GM21526 (cell line): ENCODE measurements at regions not wholly inside any gene's neighbourhood (a gene's known extent, or its start where the extent isn't known, plus 50 kb on each side); places are given as distances from the start of the nearest gene placed in this dataset.

Experiments
- ATAC-seq: cut with Tn5 transposase; IDR thresholded peaks from one replicate; pipeline ENCODE4 v1.9.1; 2021; ENCODE audit warnings: moderate library complexity; ENCODE audit not compliant: unreplicated experiment, low FRiP score

DNA sequence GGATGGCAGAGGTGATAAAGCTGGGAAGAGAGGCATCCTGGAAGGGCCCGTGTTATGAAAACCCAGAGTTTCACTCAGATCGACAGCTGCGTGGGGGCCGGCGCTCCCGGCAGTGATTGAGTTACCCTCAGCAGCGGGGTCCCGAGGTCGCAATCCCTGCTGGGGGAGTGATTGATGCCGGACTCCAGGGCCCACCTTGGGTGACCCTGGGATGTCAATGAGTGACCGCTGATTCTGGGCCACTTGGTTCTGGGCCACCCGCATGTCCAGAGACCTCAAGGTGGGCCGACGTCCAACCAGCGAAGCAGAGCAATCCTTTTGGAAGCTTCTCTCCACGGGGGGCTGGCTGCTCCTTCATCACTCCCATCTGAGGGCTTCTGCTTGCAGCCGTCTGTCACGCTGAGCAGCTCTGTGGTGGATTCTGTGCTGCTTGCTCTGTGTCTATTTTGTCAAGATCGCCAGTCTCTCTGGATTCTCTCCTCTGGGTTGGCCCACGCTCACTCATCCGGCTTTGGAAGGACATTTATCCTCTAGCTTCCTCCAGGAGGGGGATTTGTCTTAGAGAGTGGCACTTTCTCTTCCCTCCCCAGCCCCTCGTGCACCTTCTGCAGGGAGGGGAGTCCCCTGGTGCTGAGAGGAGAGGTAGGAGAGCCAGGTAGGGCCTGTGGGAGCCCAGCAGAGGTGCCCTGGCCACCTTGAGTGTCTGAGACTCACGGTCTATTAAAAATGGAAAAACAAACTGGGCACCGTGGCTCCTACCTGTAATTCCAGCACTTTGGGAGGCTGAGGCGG lies 110.9 kb upstream of the C1orf174 start:
- ATAC-seq, result no peak

DNA sequence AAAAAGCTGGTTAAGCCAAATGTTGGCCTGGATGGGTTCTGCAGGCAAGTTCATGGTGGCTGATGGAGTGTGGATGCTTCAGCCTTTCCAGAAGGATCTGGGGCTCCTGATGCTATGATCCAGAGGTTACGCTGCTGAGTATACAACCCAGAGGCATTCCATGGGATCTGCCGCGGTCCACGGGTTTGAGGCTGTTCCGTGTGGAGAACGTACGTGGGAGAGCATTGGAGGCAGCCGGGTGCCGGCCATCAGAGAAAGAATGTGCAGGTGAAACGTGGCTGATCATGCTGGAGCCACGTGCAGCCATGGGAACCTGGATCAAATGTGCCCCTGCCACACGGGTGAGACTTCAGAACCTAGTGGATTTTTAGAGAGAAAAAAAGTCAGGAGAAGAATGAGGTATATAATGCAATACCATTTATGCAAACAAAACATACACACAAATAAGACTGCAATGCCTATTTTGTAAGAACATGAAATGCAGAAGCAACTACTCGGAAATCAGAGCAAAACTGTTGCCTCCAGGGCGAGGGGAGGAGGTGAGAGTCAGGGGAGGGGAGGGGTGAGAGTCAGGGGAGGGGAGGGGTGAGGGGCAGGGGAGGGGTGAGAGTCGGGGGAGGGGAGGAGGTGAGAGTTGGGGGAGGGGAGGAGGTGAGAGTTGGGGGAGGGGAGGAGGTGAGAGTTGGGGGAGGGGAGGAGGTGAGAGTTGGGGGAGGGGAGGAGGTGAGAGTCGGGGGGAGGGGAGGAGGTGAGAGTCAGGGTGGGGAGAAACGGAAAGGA lies 116.5 kb upstream of the C1orf174 start:
- no peak for ATAC-seq

DNA sequence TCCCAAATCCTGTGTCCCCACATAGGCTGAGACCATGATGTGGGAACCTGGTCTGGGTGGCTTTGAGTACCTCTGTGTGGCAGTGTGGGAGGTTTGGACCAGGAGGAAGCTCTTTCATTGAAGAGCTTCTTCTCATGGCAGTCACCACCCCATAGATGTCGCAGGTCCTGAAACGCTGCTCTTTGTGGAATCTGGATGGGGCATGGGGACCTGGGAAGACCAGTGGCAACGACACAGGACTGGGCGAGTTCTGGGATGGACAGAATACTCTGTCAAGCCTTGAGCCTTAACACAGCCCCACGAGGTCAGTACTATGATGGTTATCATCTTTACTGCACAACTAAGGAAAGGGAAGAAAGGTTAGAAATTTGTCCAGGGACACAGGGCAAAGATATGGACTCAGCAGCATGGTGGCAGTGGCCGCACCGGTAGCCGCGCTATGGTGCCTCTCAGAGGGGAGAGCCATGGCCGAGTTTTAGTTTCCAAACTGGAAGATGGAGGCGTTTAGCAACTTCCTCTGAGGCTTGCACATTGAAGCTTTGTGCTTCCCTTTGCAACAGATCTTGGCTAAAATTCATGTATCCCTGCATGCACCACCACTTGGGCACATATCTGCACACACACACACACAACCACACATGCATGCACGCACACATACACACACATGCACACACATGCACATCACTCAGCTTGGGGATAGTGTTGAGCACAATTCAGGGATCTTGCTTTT lies 117.7 kb upstream of the C1orf174 start:
- no peak for ATAC-seq

DNA sequence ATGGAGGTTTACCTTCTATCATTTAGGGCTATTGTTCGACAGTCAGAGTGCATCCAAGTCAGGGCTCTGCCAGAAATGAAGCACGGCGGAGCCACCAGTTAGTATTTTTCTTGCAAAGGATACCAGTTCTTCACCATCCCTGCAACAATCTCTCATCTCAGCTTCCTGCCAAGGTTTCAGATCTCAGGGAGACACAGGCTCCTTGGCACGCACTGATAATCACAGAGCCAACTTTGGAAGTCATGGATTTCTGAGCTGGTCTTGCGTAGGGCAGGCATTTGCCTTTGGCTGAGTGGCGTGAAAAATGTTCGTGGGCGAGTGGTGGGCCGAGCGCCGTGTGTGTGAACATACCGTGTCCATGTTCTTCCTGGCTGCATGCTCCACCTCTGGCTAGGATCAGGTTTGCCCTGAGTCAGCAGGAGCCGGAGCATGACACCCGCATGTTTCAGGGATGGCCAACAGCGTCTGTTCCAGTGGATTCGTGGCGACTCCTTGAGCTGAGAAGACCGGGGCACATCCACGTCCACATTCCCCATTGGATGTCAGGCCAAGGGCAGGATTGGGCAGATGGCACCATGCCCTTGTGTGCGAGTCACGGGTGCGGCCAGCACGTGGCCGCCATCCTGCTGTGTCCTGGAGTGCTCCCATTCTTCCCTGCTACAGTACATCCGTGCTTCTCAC lies 118.5 kb upstream of the C1orf174 start:
- no peak for ATAC-seq

DNA sequence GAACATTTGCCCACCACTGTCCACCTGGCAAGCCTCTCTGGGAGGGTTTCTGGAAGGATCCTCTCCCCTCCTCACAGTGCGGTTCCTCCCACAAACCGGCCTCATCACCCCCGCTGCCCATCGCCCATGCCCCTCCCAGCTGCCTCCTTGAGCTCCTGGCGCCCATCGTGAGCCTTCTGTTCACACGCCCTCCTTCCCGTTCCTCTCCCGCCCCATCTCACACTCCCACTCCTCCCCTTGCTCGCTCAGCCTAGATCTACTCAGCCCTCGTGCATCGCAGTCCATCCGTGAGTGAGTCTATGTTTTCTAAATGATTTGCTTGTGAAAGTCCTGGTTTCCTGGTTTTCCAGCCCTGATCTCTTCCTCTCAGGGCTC lies 119.1 kb upstream of the C1orf174 start:
- no peak for ATAC-seq

DNA sequence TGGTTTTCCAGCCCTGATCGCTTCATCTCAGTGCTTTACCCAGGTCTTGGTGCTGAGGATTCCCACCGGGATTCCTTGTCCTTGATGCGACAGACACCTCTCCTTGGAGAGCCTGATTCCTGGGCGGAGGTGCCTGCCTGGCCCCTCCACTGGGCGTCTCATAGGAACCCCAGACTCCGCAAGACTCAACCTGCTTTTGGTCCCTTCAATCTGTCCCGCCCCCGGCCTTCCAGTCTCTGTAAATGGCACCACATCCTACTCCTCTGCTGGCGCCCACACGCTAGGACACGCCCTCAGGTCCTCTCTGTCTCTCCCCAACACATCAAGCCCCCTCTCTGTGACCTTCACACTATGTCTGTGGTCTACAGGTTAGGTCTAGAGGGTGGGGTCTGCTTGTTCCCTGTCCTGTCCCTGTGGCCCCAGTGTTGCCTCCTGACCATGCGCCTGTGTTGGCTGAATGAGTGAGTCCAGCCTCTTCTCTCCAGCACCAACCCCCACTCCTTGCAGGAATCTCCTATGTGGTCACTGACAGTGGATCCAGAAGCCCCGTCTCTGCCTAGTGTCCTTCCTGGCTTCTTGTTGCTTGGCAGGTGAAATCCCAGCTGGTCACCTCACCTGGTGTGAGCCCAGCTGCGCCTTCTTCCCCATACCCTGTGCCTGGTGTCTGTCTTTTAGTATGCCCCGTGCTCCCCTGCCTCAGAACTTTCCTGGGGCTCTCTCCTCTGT lies 119.7 kb upstream of the C1orf174 start:
- no peak for ATAC-seq

DNA sequence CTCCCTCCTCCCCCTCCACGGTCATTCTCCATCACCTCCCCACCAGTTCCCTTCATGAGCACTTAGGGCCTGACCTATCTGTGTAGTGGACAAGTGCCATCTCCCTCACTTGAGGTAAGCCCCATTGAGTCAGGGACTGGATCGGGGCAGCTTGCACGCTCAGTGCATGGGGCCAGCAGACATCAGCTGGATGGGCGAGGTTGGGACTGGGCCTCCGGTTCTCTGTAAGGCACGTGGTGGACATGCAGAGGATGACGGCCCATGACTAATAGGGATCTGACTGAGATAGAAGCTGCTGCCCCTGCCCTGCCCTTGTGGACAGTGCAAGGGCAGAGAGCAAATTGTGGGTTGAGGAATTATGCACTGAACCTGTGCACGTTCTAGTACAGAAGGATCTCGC lies 120.4 kb upstream of the C1orf174 start:
- ATAC-seq, result no peak

DNA sequence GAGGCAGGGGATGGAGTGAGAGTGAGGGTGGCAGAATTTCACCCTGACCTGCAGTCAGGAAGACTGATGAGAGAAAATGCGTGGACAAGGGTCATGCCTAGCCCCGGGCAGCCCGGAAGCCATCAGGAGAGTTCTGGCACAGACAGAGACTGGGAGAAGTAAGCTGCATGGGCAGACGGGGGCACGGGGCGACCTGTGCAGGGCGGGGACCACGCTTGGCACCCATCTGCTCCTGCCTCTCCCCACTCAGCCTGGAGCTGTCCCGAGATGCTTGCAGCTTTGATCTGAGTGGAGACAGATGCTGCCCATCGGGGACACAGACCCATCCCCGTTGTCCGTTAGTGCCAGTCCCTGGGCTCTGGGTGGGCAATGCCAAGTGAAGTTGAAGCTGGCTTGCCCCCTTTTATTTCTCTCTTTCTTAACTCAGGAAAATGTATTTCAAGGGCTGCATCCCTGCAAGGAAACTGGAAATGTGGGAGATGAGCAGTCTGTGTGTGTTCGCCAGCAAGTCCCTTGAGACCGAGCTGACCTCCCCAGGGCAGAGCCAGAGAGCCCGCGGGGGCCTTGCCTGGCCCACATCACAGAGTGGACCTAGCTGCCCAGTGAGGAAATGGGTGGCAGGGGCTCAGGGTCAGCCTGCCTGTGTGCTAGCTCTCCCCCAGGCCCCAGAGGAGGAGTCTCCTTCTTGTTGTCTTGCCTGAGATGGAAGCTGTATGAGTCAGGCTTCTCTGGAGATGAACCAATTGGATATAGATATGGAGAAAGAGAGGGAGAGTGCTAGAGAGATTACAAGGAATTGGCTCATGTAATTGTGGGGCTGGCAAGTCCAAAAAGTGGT lies 121.3 kb upstream of the C1orf174 start:
- no peak for ATAC-seq

DNA sequence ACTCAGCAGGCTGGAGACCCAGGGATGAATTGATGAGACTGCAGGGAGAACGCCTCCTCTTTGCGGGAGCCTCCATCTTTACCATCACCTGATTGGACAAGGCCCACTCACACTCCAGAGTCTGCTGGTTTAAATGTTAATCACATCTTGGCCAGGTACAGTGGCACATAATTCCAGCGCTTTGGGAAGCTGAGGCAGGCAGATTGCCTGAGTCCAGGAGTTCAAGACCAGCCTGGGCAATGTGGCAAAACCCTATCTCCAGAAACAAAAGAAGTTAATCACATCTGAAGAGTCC lies 121.8 kb upstream of the C1orf174 start:
- no peak for ATAC-seq

DNA sequence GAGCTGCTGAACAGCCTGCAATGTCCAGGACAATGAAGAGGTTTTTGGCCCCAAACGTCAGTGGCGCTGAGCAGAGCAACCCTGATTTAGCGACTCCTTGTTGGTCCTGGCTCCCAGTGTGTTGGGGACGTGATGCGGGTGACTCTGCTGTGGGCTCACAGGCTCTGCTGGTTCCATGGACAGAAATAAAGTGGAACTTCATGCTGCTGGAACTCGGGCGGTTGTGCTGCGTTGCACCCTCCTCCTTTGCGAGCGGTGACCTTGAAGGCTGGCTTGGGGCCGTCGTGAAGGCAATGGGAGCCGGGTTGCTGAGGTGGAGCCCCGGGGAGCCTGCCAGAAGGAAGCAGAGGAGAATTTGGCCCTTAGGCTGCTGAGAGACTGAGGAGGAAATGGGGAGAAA lies 122.6 kb upstream of the C1orf174 start:
- ATAC-seq, result no peak

DNA sequence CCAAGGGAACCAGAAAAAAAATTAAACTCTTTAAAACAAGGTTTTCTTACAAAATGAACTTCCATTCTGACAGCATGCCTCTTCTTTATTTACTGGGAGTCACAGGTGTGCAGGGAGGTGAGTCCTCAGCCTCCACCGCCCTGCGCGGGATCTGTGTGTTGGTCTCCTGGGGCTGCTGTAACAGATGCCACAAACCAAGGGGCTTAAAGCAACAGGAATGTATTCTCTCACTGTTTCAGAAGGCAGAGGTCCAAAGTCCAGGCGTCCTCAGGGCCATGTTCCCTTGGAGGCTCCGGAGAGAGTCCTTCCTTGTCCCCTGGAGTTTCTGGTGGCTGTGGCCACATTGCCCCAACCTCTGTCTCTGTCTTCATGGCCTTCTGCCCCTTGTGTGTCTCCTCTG lies 123.6 kb upstream of the C1orf174 start:
- ATAC-seq, result no peak

DNA sequence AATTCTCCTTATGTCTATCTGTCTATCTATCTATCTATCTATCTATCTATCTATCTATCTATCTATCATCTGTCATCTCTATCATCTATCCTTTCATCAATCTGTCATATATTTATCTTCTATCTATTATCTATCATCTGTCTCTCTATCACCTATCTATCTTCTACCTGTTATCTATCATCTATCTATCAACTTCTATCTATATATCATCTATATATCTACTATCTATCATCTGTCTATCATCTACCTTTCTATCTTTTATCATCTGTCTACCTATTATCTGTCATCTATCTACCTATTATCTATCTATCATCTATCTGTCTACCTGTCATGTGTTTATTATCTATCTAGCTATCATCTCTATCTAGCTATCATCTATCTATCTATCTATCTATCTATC lies 124.7 kb upstream of the C1orf174 start:
- no peak for ATAC-seq

DNA sequence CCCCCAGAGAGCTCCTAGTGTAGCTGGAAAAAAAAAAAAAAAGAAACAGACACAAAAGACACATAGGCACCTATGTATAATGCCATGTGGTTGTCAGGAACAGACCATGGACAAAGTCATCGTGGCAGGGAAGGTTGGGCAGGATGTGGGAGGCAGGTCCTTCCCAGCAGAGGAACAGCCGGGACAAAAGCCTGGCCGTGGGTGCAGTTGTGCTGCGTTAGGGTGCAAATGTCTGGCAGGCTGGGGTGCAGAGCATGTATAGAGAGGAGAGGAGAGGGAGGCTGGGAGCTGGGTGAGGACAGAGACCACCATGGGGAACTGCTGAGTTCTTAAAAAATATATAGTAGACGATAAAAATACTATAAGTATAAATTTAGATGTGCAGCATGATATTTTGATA lies 125.7 kb upstream of the C1orf174 start:
- ATAC-seq, result no peak

DNA sequence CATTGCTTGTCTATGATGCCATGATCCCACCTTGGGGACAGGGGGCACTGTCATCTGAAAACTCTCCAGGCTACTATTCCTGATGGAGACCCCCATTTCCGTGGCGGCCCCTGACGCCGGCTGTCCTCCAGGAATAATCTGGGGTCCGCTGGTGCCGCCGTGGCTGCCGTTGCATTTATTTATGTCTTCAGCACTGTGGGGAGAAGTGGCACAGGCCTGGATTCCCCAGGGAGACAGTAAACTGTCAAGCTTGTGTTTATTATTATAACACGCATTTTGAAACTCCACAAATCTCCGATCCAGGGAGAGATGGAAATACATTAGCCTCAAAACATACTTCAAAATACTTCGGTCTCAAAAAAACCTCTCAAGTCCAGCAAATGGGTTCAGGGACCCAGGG lies 126.9 kb upstream of the C1orf174 start:
- ATAC-seq, result no peak

DNA sequence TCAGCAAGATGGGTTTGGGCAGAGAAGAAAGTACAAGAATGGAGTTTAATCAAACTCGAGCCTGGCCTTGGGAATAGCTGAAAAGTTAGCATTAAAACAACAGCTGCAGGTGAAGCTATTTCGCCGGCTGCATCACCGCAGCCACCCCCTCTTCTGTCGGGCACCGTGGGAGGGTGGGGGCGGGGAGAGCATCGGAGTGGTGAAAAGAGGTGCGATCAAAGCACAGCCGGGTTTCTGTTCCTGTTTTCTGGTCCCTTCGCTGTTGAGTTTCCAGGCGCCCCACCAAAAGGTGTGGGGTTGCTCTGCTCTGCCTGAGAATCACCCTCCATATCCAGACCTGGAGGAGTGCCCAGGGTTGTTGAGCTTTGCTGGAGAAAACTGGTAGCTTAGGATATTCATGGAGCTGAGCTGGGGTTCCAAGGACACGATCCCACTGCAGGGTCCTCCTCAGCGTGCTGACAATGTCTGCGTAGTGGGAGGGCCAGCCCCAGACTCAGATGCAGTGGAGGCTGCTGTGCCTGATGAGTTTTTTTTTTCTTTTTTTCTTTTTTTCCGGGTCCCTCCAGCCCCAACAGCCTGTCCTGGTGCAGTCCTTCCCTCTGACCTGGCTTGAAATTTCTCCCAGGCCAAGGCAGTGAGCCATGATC lies 127.5 kb upstream of the C1orf174 start:
- ATAC-seq, result peak; percentile 84

DNA sequence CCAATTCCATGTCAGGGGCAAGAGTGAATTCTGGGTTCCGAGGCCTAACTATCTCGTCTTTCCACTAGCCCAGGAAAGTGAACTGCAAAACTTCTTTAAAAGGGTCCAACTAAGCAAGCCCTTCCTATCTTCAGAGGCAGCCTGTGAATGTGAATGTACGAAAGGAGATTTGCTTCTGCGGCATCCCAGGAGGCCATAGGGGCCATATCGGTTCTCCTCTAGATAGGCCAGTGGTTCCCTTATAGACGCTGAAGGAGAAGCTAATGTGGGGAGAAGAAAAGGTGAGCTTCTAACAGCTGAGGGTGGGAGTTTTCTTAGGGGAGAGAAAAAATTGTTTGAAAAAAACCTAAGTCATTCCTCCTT lies 128.0 kb upstream of the C1orf174 start:
- ATAC-seq, result no peak

DNA sequence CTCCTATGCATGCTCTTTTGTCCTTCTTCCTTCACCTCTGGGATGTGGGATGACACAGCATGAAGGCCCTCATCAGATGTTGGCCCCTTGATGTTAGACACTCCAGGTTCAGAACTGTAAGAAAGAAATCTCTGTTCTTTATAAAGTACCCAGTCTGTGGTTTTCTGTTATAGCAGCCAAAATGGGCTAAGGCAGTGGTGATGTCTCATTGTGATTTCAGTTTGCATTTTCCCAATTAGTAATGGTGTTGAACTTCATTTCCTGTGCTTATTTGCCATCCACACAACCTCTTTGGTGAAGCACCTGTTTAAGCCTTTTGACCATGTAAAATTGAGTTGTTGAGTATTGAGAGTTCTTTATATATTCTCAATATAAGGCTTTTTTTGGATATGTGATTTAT lies 129.3 kb upstream of the C1orf174 start:
- ATAC-seq, result no peak

DNA sequence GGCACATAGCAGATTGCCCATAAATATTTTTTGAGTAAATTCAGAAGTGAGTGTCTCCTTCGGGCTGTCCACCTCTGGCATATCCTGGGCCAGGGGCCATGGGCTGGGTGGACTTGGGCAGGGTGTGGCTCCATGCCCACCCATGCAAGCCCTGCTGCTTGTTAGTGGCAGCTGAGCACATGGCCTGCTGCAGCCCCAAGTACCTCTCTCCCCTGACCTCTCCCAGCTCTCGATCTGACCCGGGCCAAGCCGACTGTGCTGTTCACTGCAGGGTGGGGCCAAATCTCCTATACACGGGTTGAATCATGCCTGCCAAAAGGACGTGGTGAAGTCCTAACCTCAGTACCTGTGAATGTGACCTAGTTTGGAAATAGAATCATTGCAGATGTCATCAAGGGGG lies 132.5 kb upstream of the C1orf174 start:
- no peak for ATAC-seq

DNA sequence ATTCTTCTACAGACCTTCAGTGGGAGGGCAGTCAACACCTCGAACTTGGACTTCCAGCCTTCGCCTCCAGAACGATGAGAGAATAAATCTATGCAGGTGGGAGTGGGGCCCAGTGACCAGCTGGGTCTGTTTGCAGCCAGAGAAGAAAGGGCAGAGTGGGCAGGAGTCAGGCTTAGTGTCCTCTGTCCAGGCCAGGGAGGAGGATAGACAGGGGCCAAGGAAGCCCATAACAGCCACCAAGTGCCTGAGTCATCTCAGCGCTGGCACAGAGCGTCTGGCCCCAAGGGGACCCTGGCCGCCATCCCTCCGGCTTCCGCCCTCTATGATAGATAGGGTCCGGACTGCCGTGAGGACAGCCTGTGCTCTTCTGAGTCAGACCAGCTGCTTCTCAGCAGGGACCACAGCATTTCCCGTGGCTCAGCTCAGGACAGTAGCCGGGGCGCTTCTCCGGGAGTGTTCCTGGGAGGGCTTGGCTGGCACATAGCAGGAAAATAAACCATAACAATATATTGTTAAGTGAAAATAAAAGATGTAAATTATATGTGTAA lies 133.1 kb upstream of the C1orf174 start:
- no peak for ATAC-seq
